ENCODE measurements at regions not wholly inside any gene's neighbourhood (a gene's known extent, or its start where the extent isn't known, plus 50 kb on each side); places are given as distances from the start of the nearest gene placed in this dataset.

- Histone ChIP-seq H3K9me3 (no peaks in the 10 kb centered on the region), H3K27me3 (no peaks in the 10 kb centered on the region), H3K27ac (no peak overlapping the region), H3K4me3 (no peak overlapping the region), H3K36me3 (no peaks in the 10 kb centered on the region), H3K4me1 (no peaks in the 10 kb centered on the region)
- ATAC-seq, result no peak
- 47 to 70% methylated on average over 2 of the region's 2 CpGs for WGBS, 2 donors (ENCODE audit: low coverage in 1 of 2)
- TF ChIP-seq POLR2AphosphoS5 (IDR thresholded peaks at IDR 0.05), result no peak
- TF ChIP-seq, protein P1, sequence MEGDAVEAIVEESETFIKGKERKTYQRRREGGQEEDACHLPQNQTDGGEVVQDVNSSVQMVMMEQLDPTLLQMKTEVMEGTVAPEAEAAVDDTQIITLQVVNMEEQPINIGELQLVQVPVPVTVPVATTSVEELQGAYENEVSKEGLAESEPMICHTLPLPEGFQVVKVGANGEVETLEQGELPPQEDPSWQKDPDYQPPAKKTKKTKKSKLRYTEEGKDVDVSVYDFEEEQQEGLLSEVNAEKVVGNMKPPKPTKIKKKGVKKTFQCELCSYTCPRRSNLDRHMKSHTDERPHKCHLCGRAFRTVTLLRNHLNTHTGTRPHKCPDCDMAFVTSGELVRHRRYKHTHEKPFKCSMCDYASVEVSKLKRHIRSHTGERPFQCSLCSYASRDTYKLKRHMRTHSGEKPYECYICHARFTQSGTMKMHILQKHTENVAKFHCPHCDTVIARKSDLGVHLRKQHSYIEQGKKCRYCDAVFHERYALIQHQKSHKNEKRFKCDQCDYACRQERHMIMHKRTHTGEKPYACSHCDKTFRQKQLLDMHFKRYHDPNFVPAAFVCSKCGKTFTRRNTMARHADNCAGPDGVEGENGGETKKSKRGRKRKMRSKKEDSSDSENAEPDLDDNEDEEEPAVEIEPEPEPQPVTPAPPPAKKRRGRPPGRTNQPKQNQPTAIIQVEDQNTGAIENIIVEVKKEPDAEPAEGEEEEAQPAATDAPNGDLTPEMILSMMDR (IDR thresholded peaks at IDR 0.05), result no peak
- no peak for TF ChIP-seq EP300 (IDR thresholded peaks at IDR 0.05)
- no peak for TF ChIP-seq POLR2A (IDR thresholded peaks at IDR 0.05)
Measured at GRCh38 chr6:93515736-93516135, 96.4 kb upstream of the EPHA7 start.

- TF ChIP-seq, protein P1 (IDR thresholded peaks at IDR 0.05), result no peak
- TF ChIP-seq POLR2AphosphoS5 (IDR thresholded peaks at IDR 0.05) (no peak), EP300 (IDR thresholded peaks at IDR 0.05) (no peak), POLR2A (IDR thresholded peaks at IDR 0.05) (no peak)
- WGBS, 2 donors (ENCODE audit: low coverage in 1 of 2), result 83 to 94% methylated on average over 4 of the region's 4 CpGs
Measured at GRCh38 chr6:93498713-93499112, 79.4 kb upstream of the EPHA7 start.

GRCh38 chr6:93496548-93496947 lies 77.2 kb upstream of the EPHA7 start:
- Histone ChIP-seq H3K36me3 (no peaks in the 10 kb centered on the region), H3K4me1 (no peaks in the 10 kb centered on the region), H3K27ac (no peak overlapping the region), H3K9me3 (no peaks in the 10 kb centered on the region), H3K4me3 (no peak overlapping the region), H3K27me3 (no peaks in the 10 kb centered on the region)
- TF ChIP-seq POLR2A (IDR thresholded peaks at IDR 0.05) (no peak), EP300 (IDR thresholded peaks at IDR 0.05) (no peak), POLR2AphosphoS5 (IDR thresholded peaks at IDR 0.05) (no peak)
- TF ChIP-seq, protein P1 (IDR thresholded peaks at IDR 0.05), result no peak
- ATAC-seq, result no peak
- 63 to 83% methylated on average over 2 of the region's 2 CpGs for WGBS, 2 donors (ENCODE audit: low coverage in 1 of 2)

More at GRCh38 chr6:93498713-93499112, 79.4 kb upstream of the EPHA7 start:
- no peak overlapping the region for H3K27ac ChIP-seq
- H3K9me3 ChIP-seq, result no peaks in the 10 kb centered on the region
- no peak for ATAC-seq
- no peak overlapping the region for H3K4me3 ChIP-seq
- H3K27me3 ChIP-seq, result no peaks in the 10 kb centered on the region
- H3K36me3 ChIP-seq, result no peaks in the 10 kb centered on the region
- no peaks in the 10 kb centered on the region for H3K4me1 ChIP-seq

DNA sequence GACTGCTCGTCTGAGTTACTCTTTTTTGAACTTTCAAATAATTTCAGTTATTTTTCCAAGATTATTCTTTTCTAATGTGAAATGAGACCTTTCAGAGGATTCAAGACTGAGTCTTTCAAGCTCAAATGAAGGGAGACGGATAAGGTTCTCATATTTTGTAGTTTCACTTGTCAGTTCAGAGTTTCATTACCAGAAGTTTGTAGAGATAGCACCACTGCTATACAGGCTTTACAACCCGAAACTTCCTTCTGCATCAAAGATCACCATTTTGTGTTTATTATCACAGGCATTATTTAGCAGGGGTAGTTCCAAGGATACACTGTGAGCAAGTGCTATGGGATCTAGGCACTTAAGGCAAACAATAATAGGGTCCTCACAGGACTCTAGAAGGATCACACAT lies 74.7 kb upstream of the EPHA7 start:
- TF ChIP-seq POLR2A (IDR thresholded peaks at IDR 0.05), result no peak
- TF ChIP-seq EP300 (IDR thresholded peaks at IDR 0.05), result no peak
- TF ChIP-seq POLR2AphosphoS5 (IDR thresholded peaks at IDR 0.05), result no peak
- TF ChIP-seq, protein P1 (IDR thresholded peaks at IDR 0.05), result no peak
- Histone ChIP-seq H3K9me3 (no peaks in the 10 kb centered on the region), H3K36me3 (no peaks in the 10 kb centered on the region), H3K4me3 (no peak overlapping the region), H3K4me1 (no peaks in the 10 kb centered on the region), H3K27me3 (no peaks in the 10 kb centered on the region), H3K27ac (no peak overlapping the region)
- no peak for ATAC-seq
- WGBS, 2 donors (ENCODE audit: low coverage in 1 of 2), result 90 to 95% methylated on average over 2 to 3 of the region's 3 CpGs

DNA sequence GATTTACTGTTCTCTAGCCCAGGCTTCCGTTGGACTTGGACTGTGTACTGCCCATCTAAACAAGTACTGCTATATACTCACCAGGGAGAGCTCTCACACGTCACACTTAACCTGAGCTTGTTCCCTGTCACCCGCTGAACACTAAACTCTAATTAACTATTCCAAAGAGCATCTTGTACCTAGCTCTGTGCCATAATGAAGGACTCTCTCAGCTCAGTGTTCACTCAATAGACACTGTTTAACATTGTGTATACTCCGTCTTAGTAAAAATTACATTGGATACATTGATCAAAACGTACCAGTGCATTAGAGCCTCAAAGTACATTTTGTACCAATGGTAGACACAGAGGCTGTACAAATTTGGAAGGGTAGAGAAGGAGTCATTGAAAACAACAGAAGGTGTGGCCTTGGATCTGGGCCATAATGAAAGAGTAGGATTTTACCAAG lies 55.4 kb upstream of the EPHA7 start:
- no peak overlapping the region for H3K4me3 ChIP-seq
- H3K36me3 ChIP-seq, result no peaks in the 10 kb centered on the region
- peaks cover 0 to 10% (median 0%) of the 10 kb centered on the region in 3 donors for H3K4me1 ChIP-seq
- TF ChIP-seq EP300 (IDR thresholded peaks at IDR 0.05), result no peak
- TF ChIP-seq, protein P1 (IDR thresholded peaks at IDR 0.05), result no peak
- TF ChIP-seq POLR2A (IDR thresholded peaks at IDR 0.05), result no peak
- no peak for TF ChIP-seq POLR2AphosphoS5 (IDR thresholded peaks at IDR 0.05)
- peak; percentile 73 for ATAC-seq
- no peaks in the 10 kb centered on the region for H3K27me3 ChIP-seq
- peak overlapping the region; percentile 65 to 81 (median 69) for H3K27ac ChIP-seq
- no peaks in the 10 kb centered on the region for H3K9me3 ChIP-seq
- WGBS, 2 donors (ENCODE audit: low coverage in 1 of 2), result 21 to 55% methylated on average over 2 to 5 of the region's 5 CpGs
